Calu3 (cell line): ENCODE measurements at regions not wholly inside any gene's neighbourhood (a gene's known extent, or its start where the extent isn't known, plus 50 kb on each side); places are given as distances from the start of the nearest gene placed in this dataset.

Source experiments
- BruUV-seq: library from RNA; stranded (reverse); fragments of 400-500 nt; replicated peaks from 2 replicates; lab custom pipeline; 2021; lab: Mats Ljungman, UMichigan
- CTCF ChIA-PET: fragments of 300-600 bp; sonication (Branson Sonifier 250); formaldehyde crosslinking; loops from one replicate; lab custom pipeline; 2022; ENCODE audit warnings: antibody characterized with exemption; lab: Charles Lee
- DNase-seq: peaks from one replicate; pipeline ENCODE4 v3.0.0; 2022
- H3K27ac Mint-ChIP-seq: one replicate; pipeline ENCODE4 v1.8.0; 2022; ENCODE audit warnings: mixed read lengths; ENCODE audit not compliant: unreplicated experiment
- H3K27me3 Mint-ChIP-seq: one replicate; pipeline ENCODE4 v1.8.0; 2022; ENCODE audit warnings: mixed read lengths; ENCODE audit not compliant: unreplicated experiment
- H3K36me3 Mint-ChIP-seq: one replicate; pipeline ENCODE4 v1.8.0; 2022; ENCODE audit warnings: mild to moderate bottlenecking, moderate library complexity, mixed read lengths; ENCODE audit not compliant: insufficient read depth, unreplicated experiment
- H3K4me1 Mint-ChIP-seq: one replicate; pipeline ENCODE4 v1.8.0; 2022; ENCODE audit warnings: mild to moderate bottlenecking, low read depth, mixed read lengths; ENCODE audit not compliant: unreplicated experiment
- H3K4me3 Mint-ChIP-seq: one replicate; pipeline ENCODE4 v1.8.0; 2022; ENCODE audit warnings: mild to moderate bottlenecking, low read depth, moderate library complexity, mixed read lengths; ENCODE audit not compliant: unreplicated experiment
- H3K9me3 Mint-ChIP-seq: one replicate; pipeline ENCODE4 v1.8.0; 2022; ENCODE audit warnings: low read depth, mixed read lengths; ENCODE audit not compliant: unreplicated experiment
- intact Hi-C: fragments of 100-400 bp; cut with micrococcal nuclease; formaldehyde crosslinking; loops from one replicate; pipeline ENCODE4 v1.10.0; 2022; ENCODE audit not compliant: unreplicated experiment
- TF ChIP-seq, protein P1 (sequence below): fragments of 200-600 bp; IDR thresholded peaks from one replicate; pipeline ENCODE4 v1.8.0; 2022; ENCODE audit warnings: antibody characterized with exemption; ENCODE audit not compliant: unreplicated experiment

DNA sequence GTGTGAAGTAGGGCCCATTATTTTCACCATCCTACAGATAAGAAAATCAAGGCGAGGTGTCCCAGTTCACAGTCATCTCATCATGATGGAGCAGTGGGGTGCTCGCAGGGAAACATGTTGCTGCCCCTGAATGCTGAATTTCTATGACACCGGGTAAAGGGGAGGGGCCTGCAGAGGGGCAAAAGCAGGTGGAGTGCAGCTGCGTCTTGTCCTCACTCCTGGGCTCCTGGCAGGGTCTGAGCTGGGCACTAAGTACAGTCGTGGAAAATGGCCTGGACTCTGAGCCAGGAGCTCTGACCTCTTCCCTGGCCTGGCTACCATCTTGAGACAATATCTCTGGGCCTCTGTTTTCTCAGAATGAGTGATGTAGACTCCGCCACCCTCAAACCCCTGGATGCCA, 253.1 kb upstream of the PITRM1 start:
- Mint-ChIP-seq H3K27ac (peak overlapping the region; percentile 57), H3K9me3 (no peaks in the 10 kb centered on the region), H3K36me3 (no peaks in the 10 kb centered on the region), H3K4me1 (peaks cover 24% of the 10 kb centered on the region), H3K4me3 (no peak overlapping the region), H3K27me3 (no peaks in the 10 kb centered on the region)
- intact Hi-C loops: no loop called here
- no TSS peak for BruUV-seq
- CTCF ChIA-PET: no interaction called here
- TF ChIP-seq, protein P1, sequence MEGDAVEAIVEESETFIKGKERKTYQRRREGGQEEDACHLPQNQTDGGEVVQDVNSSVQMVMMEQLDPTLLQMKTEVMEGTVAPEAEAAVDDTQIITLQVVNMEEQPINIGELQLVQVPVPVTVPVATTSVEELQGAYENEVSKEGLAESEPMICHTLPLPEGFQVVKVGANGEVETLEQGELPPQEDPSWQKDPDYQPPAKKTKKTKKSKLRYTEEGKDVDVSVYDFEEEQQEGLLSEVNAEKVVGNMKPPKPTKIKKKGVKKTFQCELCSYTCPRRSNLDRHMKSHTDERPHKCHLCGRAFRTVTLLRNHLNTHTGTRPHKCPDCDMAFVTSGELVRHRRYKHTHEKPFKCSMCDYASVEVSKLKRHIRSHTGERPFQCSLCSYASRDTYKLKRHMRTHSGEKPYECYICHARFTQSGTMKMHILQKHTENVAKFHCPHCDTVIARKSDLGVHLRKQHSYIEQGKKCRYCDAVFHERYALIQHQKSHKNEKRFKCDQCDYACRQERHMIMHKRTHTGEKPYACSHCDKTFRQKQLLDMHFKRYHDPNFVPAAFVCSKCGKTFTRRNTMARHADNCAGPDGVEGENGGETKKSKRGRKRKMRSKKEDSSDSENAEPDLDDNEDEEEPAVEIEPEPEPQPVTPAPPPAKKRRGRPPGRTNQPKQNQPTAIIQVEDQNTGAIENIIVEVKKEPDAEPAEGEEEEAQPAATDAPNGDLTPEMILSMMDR: no peak
- no peak for DNase-seq

DNA sequence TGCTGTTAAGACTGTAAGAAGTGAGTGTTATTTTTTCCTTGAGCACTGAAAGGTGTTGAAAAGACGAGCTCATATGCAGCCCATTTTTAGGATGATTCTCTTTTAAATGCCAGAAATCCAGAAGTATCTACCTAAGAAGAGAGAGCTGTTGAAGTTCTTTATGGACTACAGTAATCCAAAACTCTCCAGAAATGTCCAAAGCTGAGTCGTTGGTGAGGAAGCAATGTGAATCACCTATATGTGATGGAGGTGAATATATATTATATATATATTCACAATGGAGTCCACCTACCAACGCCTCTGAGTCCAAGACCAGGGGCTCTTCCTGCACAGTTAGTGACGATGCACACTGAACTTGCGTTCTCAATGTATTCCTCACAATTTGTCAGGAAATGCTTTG, 252.7 kb upstream of the PITRM1 start:
- no peak overlapping the region for H3K4me3 Mint-ChIP-seq
- TF ChIP-seq, protein P1: no peak
- no TSS peak for BruUV-seq
- no peak for DNase-seq
- no peaks in the 10 kb centered on the region for H3K27me3 Mint-ChIP-seq
- CTCF ChIA-PET: no interaction called here
- no peaks in the 10 kb centered on the region for H3K36me3 Mint-ChIP-seq
- H3K27ac Mint-ChIP-seq: no peak overlapping the region
- H3K4me1 Mint-ChIP-seq: peaks cover 24% of the 10 kb centered on the region
- no peaks in the 10 kb centered on the region for H3K9me3 Mint-ChIP-seq
- intact Hi-C loops: no loop called here

DNA sequence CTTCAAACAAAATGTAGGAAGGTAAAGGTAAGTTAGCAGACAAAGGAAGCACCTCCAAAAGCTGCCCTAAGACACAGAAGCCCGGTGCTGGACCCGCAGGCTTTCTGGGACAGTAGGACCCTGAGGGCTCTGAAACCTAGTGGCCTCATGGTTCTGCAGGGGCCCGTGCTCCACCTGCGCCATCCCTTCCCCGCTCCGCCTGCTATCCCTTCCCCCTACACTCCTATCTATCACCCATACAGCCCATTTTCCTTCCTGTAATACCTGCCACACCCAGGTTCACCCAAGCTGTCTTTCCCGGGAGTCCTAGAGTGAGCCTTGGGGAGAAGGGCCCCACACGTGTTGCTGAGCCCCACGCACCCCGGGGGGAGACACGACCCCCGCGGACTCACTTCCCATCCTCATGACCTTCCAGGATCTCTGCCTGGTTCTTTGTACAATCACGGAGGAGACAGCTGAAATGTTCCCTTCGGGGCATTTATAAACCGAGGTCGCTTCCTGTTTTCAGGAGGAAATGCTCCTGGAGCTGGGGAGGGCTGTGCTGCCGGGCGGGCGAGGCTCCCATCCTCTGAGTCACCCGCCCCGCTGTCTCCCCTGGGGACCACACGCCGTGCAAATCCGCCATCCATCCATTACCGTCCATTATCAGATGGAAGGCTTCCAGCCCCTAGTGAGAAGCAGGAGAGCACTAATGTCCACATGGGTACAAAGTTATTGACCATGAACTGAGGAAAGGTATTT, 251.7 kb upstream of the PITRM1 start:
- BruUV-seq: no TSS peak
- TF ChIP-seq, protein P1: no peak
- no peaks in the 10 kb centered on the region for H3K9me3 Mint-ChIP-seq
- H3K4me1 Mint-ChIP-seq: peaks cover 24% of the 10 kb centered on the region
- peak; percentile 41 for DNase-seq
- H3K4me3 Mint-ChIP-seq: peak overlapping the region; percentile 24
- CTCF ChIA-PET: no interaction called here
- H3K36me3 Mint-ChIP-seq: no peaks in the 10 kb centered on the region
- peak overlapping the region; percentile 22 for H3K27ac Mint-ChIP-seq
- intact Hi-C loops: no loop called here
- no peaks in the 10 kb centered on the region for H3K27me3 Mint-ChIP-seq

DNA sequence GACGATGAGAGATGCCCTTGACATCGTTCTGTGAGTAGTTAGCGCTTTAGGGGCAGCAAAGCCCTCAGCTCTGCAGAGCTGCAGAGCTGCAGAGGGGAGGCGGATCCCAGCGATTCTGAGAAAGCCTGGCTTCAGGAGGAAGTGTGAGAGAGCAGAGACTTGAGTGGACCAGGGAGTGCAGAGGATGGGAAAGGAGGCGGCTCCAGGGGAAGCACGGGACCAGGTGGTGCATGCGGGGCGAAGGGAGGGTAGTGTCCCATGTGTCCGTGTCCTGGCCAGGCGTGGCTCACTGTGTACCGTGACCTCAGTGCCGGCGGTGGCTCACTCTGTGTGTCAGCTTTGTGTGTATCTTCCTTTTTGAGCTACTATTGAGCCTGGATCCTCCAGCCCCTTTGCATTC, 250.8 kb upstream of the PITRM1 start:
- intact Hi-C loops: no loop called here
- no TSS peak for BruUV-seq
- H3K27me3 Mint-ChIP-seq: no peaks in the 10 kb centered on the region
- H3K36me3 Mint-ChIP-seq: no peaks in the 10 kb centered on the region
- CTCF ChIA-PET: no interaction called here
- H3K4me3 Mint-ChIP-seq: no peak overlapping the region
- TF ChIP-seq, protein P1: no peak
- no peak for DNase-seq
- no peaks in the 10 kb centered on the region for H3K9me3 Mint-ChIP-seq
- H3K4me1 Mint-ChIP-seq: peaks cover 24% of the 10 kb centered on the region
- H3K27ac Mint-ChIP-seq: peak overlapping the region; percentile 27
